A549 (cell line): ENCODE measurements at regions not wholly inside any gene's neighbourhood (a gene's known extent, or its start where the extent isn't known, plus 50 kb on each side); places are given as distances from the start of the nearest gene placed in this dataset.

ENCODE experiments used
- MAFK ChIP-seq: fragments of 450-650 bp; IDR thresholded peaks from 2 replicates; pipeline ENCODE4 v1.6.1; 2014; ENCODE audit not compliant: partially characterized antibody
- MAZ ChIP-seq: fragments of 150-350 bp; IDR thresholded peaks from 2 replicates; pipeline ENCODE4 v1.6.1; 2014; ENCODE audit warnings: antibody characterized with exemption, low read depth, low read length, borderline replicate concordance
- MYC ChIP-seq: IDR thresholded peaks from 2 replicates; pipeline ENCODE4 v1.6.1; 2012; ENCODE audit warnings: mild to moderate bottlenecking, inconsistent platforms, low read length, improper control_type of control experiment, borderline replicate concordance
- NFE2L2 ChIP-seq: fragments of 150-350 bp; conservative IDR thresholded peaks from 2 replicates; pipeline ENCODE4 v1.6.1; 2014; ENCODE audit warnings: low read length
- RAD21 ChIP-seq, 2 experiments: fragments of >200 bp in 1 of 2; sonication (Bioruptor Twin) in 1 of 2; formaldehyde crosslinking in 1 of 2; IDR thresholded peaks in 1 of 2; conservative IDR thresholded peaks in 1 of 2; 2 replicates in 1 of 2; 3 replicates in 1 of 2; pipeline ENCODE4 v1.6.1; 2012 to 2018; ENCODE audit warnings: inconsistent platforms in 1 of 2
- RCOR1 ChIP-seq: fragments of 150-350 bp; IDR thresholded peaks from 2 replicates; pipeline ENCODE4 v1.6.1; 2014; ENCODE audit warnings: antibody characterized with exemption, low read length, low read depth
- TF ChIP-seq, protein P1 (sequence below): IDR thresholded peaks from 2 replicates; pipeline ENCODE4 v1.6.1; 2012
- TF ChIP-seq, protein P2 (sequence below): fragments of >200 bp; sonication (Bioruptor Twin); formaldehyde crosslinking; IDR thresholded peaks from 3 replicates; pipeline ENCODE4 v1.5.1; 2016
- TF ChIP-seq, protein P3 (sequence below): fragments of 200-600 bp; sonication (generic); IDR thresholded peaks from 2 replicates; pipeline ENCODE4 v1.6.1; 2016; ENCODE audit warnings: antibody characterized with exemption, mild to moderate bottlenecking, moderate library complexity
- TF ChIP-seq, protein P4 (sequence below): fragments of 450-650 bp; IDR thresholded peaks from 2 replicates; pipeline ENCODE4 v1.6.1; 2014; ENCODE audit warnings: antibody characterized with exemption

DNA sequence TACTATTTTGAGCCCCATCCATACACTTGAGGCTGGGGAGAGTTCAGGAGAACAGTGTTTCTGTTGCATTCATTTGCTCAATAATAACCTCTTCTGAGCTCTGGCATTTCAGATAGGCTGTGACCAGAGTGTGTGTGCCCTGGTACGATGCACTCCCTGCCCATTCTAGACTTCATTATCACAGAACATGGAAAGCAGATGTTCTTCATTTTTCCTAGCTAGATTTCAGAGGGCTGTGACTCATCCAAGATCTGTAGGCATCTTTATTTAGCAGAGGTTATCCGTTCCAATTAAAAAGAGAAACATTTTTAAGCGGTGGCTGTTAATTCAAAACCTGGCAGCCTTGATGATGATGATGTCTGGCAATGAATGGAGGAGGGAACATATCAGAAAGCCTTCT, 228.8 kb upstream of the EEF2KMT start:
- TF ChIP-seq, protein P1, sequence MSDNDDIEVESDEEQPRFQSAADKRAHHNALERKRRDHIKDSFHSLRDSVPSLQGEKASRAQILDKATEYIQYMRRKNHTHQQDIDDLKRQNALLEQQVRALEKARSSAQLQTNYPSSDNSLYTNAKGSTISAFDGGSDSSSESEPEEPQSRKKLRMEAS, result no peak
- TF ChIP-seq, protein P2, sequence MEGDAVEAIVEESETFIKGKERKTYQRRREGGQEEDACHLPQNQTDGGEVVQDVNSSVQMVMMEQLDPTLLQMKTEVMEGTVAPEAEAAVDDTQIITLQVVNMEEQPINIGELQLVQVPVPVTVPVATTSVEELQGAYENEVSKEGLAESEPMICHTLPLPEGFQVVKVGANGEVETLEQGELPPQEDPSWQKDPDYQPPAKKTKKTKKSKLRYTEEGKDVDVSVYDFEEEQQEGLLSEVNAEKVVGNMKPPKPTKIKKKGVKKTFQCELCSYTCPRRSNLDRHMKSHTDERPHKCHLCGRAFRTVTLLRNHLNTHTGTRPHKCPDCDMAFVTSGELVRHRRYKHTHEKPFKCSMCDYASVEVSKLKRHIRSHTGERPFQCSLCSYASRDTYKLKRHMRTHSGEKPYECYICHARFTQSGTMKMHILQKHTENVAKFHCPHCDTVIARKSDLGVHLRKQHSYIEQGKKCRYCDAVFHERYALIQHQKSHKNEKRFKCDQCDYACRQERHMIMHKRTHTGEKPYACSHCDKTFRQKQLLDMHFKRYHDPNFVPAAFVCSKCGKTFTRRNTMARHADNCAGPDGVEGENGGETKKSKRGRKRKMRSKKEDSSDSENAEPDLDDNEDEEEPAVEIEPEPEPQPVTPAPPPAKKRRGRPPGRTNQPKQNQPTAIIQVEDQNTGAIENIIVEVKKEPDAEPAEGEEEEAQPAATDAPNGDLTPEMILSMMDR, result no peak
- TF ChIP-seq RCOR1 (no peak), NFE2L2 (no peak), RAD21 (conservative IDR thresholded peaks at IDR 0.05 in 1 of 2, IDR thresholded peaks at IDR 0.05 in 1 of 2) (no peak), MYC (no peak), MAZ (no peak), MAFK (no peak)
- TF ChIP-seq, protein P3, sequence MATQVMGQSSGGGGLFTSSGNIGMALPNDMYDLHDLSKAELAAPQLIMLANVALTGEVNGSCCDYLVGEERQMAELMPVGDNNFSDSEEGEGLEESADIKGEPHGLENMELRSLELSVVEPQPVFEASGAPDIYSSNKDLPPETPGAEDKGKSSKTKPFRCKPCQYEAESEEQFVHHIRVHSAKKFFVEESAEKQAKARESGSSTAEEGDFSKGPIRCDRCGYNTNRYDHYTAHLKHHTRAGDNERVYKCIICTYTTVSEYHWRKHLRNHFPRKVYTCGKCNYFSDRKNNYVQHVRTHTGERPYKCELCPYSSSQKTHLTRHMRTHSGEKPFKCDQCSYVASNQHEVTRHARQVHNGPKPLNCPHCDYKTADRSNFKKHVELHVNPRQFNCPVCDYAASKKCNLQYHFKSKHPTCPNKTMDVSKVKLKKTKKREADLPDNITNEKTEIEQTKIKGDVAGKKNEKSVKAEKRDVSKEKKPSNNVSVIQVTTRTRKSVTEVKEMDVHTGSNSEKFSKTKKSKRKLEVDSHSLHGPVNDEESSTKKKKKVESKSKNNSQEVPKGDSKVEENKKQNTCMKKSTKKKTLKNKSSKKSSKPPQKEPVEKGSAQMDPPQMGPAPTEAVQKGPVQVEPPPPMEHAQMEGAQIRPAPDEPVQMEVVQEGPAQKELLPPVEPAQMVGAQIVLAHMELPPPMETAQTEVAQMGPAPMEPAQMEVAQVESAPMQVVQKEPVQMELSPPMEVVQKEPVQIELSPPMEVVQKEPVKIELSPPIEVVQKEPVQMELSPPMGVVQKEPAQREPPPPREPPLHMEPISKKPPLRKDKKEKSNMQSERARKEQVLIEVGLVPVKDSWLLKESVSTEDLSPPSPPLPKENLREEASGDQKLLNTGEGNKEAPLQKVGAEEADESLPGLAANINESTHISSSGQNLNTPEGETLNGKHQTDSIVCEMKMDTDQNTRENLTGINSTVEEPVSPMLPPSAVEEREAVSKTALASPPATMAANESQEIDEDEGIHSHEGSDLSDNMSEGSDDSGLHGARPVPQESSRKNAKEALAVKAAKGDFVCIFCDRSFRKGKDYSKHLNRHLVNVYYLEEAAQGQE, result no peak
- TF ChIP-seq, protein P4, sequence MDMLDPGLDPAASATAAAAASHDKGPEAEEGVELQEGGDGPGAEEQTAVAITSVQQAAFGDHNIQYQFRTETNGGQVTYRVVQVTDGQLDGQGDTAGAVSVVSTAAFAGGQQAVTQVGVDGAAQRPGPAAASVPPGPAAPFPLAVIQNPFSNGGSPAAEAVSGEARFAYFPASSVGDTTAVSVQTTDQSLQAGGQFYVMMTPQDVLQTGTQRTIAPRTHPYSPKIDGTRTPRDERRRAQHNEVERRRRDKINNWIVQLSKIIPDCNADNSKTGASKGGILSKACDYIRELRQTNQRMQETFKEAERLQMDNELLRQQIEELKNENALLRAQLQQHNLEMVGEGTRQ, result no peak
